Activated T-helper 2 cell treated with anti-CD3 and anti-CD28 coated beads, Interferon-gamma antibody, Interleukin-2, Interleukin-4, amounts not matched to agents 10 μg/mL and 5 μg/mL and 100 μg/mL, durations not matched to agents 14 hours and 24 hours and 36 hours (primary cell): ENCODE measurements at regions not wholly inside any gene's neighbourhood (a gene's known extent, or its start where the extent isn't known, plus 50 kb on each side); places are given as distances from the start of the nearest gene placed in this dataset.
"Not testable (repeated sequence)": the region's sequence is repeated elsewhere in the genome, so short reads cannot be mapped to it uniquely, and the experiment has no call there.

Experiments used
- DNase-seq: peaks from one replicate; pipeline ENCODE4 v3.0.0; 2021; ENCODE audit warnings: low spot score
- H3K27ac Mint-ChIP-seq: one replicate; pipeline ENCODE4 v1.8.0; 2021; ENCODE audit warnings: mixed read lengths
- H3K27me3 Mint-ChIP-seq: one replicate; pipeline ENCODE4 v1.8.0; 2021; ENCODE audit warnings: low read depth, mixed read lengths
- H3K36me3 Mint-ChIP-seq: one replicate; pipeline ENCODE4 v1.8.0; 2021; ENCODE audit warnings: low read depth, mixed read lengths
- H3K4me1 Mint-ChIP-seq: one replicate; pipeline ENCODE4 v1.8.0; 2021; ENCODE audit warnings: low read depth, mixed read lengths
- H3K4me3 Mint-ChIP-seq: one replicate; pipeline ENCODE4 v1.8.0; 2021; ENCODE audit warnings: low read depth, mild to moderate bottlenecking, moderate library complexity, mixed read lengths
- H3K9me3 Mint-ChIP-seq: one replicate; pipeline ENCODE4 v1.8.0; 2021; ENCODE audit warnings: mixed read lengths
- intact Hi-C: fragments of 100-400 bp; cut with micrococcal nuclease; formaldehyde crosslinking; loops from one replicate; pipeline ENCODE4 v1.15.1; 2023

GRCh38 chr6:50899306-50899870 lies 80.7 kb downstream of the TFAP2B start:
- Mint-ChIP-seq H3K27me3 (no peaks in the 10 kb centered on the region), H3K27ac (no peak overlapping the region), H3K4me3 (no peak overlapping the region), H3K9me3 (peaks cover 8% of the 10 kb centered on the region), H3K36me3 (no peaks in the 10 kb centered on the region), H3K4me1 (no peaks in the 10 kb centered on the region)
- intact Hi-C loops: no loop called here
- DNase-seq: no peak

DNA sequence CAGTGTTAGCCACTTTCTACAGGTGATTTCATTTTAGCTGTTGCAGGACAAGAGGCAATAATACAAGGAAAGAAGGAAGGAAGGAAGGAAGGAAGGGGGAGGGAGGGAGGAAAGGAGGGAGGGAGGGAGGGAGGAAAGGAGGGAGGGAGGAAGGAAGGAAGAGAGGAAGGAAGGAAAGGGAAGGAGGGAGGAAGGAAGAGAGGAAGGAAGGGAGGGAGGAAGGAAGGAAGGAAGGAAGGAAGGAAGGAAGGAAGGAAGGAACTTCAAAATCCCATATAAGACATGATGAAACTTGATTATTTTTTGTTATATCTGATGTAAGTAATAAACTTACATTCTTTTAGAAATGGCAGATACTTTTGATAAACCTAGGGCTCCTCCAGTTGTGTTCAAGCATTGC lies 83.6 kb downstream of the TFAP2B start:
- intact Hi-C loops: no loop called here
- Mint-ChIP-seq H3K4me1 (no peaks in the 10 kb centered on the region), H3K9me3 (peaks cover 4% of the 10 kb centered on the region), H3K27me3 (no peaks in the 10 kb centered on the region), H3K27ac (no peak overlapping the region), H3K4me3 (no peak overlapping the region), H3K36me3 (no peaks in the 10 kb centered on the region)
- no peak for DNase-seq

DNA sequence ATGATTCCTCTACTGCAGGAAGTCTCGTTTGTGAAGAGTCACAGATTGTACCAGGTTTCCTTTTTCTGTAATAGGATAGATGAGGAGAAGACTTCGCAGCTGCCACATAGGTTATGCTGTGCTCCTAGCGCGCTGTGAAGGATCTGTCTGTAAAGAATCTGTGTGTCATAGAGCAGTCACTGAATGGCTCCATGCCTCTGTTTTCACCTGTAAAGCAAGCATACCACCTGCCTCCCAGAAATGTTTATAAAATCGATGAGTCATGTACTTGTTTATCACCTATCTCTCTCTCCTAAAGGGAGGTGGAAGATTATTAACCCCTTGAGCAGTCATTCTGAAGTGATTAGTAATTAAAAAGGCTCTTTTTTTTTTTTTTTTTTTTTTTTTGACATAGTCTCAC lies 86.6 kb downstream of the TFAP2B start:
- Mint-ChIP-seq H3K4me1 (no peaks in the 10 kb centered on the region), H3K4me3 (no peak overlapping the region), H3K36me3 (no peaks in the 10 kb centered on the region), H3K9me3 (peaks cover 4% of the 10 kb centered on the region), H3K27ac (no peak overlapping the region), H3K27me3 (no peaks in the 10 kb centered on the region)
- DNase-seq: no peak
- intact Hi-C loops: no loop called here

- Mint-ChIP-seq H3K4me1 (no peaks in the 10 kb centered on the region), H3K9me3 (peaks cover 4% of the 10 kb centered on the region), H3K4me3 (no peak overlapping the region), H3K27ac (no peak overlapping the region), H3K27me3 (no peaks in the 10 kb centered on the region), H3K36me3 (no peaks in the 10 kb centered on the region)
- no peak for DNase-seq
- intact Hi-C loops: no loop called here
Observed at GRCh38 chr6:50907565-50907964, 88.9 kb downstream of the TFAP2B start.

GRCh38 chr6:50913105-50913770 lies 94.6 kb downstream of the TFAP2B start:
- no peak overlapping the region for H3K4me3 Mint-ChIP-seq
- no peaks in the 10 kb centered on the region for H3K4me1 Mint-ChIP-seq
- no peaks in the 10 kb centered on the region for H3K36me3 Mint-ChIP-seq
- peaks cover 4% of the 10 kb centered on the region for H3K9me3 Mint-ChIP-seq
- H3K27ac Mint-ChIP-seq: no peak overlapping the region
- no peaks in the 10 kb centered on the region for H3K27me3 Mint-ChIP-seq
- no peak for DNase-seq
- intact Hi-C loops: no loop called here

- peaks cover 29% of the 10 kb centered on the region for H3K9me3 Mint-ChIP-seq
- H3K27ac Mint-ChIP-seq, H3K27me3 Mint-ChIP-seq, DNase-seq, H3K36me3 Mint-ChIP-seq, H3K4me1 Mint-ChIP-seq, H3K4me3 Mint-ChIP-seq, intact Hi-C loops: not testable (repeated sequence)
Observed at GRCh38 chr6:50921378-50921777, 102.7 kb downstream of the TFAP2B start.

DNA sequence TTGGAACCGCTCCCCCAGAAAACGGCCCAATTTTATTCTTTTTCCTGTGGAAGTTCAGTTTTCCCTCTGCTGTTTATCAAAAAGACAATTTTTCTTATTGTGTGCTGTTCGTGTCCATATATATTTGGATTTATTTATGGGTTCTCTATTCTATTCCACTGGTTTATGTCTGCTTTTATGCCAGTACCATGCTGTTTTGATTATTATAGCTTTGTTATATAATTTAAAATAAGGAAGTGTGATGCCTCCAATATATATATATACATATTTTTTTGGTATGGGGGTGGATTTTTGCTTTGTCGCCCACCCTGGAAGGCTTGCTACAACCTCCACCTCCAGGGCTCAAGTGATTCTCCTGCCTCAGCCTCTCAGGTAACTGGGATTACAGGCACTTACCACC lies 103.3 kb downstream of the TFAP2B start:
- no peak overlapping the region for H3K4me3 Mint-ChIP-seq
- no peaks in the 10 kb centered on the region for H3K27me3 Mint-ChIP-seq
- H3K36me3 Mint-ChIP-seq: no peaks in the 10 kb centered on the region

GRCh38 chr6:50922579-50923525 lies 104.2 kb downstream of the TFAP2B start:
- no peaks in the 10 kb centered on the region for H3K4me1 Mint-ChIP-seq
- H3K27me3 Mint-ChIP-seq: no peaks in the 10 kb centered on the region
- no peak for DNase-seq
- H3K27ac Mint-ChIP-seq: no peak overlapping the region
- no peak overlapping the region for H3K4me3 Mint-ChIP-seq
- no peaks in the 10 kb centered on the region for H3K36me3 Mint-ChIP-seq
- intact Hi-C loops: no loop called here
- peaks cover 29% of the 10 kb centered on the region for H3K9me3 Mint-ChIP-seq

More for the DNA sequence above, 103.3 kb downstream of the TFAP2B start:
- H3K9me3 Mint-ChIP-seq: peaks cover 29% of the 10 kb centered on the region
- no peaks in the 10 kb centered on the region for H3K4me1 Mint-ChIP-seq
- H3K27ac Mint-ChIP-seq: no peak overlapping the region
- intact Hi-C loops: no loop called here
- DNase-seq: no peak

DNA sequence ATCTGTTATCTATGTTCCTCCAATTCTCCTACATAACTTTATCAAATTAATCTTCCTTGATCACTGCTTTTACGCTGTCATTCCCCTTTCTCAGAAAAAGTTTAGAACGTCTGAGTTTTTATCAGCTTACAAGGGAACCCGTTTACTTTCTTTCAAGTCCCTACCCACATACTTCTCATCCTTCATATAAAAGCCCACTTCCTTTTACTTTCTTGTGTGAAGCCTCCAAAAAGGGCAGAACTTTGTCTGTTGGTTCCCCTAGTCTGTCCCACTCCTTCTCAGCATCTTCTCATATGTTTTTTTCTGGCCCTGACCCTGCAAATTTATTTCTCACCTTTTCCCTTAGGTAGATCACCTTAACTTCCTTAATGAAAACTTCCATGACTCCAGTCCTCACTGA lies 106.1 kb downstream of the TFAP2B start:
- Mint-ChIP-seq H3K9me3 (peaks cover 21% of the 10 kb centered on the region), H3K36me3 (no peaks in the 10 kb centered on the region)
- intact Hi-C loops: no loop called here

GRCh38 chr6:50925548-50925947 lies 106.9 kb downstream of the TFAP2B start:
- no peaks in the 10 kb centered on the region for H3K27me3 Mint-ChIP-seq
- no peak for DNase-seq
- intact Hi-C loops: no loop called here
- peaks cover 17% of the 10 kb centered on the region for H3K9me3 Mint-ChIP-seq
- H3K4me3 Mint-ChIP-seq: no peak overlapping the region
- no peaks in the 10 kb centered on the region for H3K36me3 Mint-ChIP-seq
- H3K27ac Mint-ChIP-seq: no peak overlapping the region
- H3K4me1 Mint-ChIP-seq: no peaks in the 10 kb centered on the region

More for the DNA sequence above, 106.1 kb downstream of the TFAP2B start:
- no peaks in the 10 kb centered on the region for H3K27me3 Mint-ChIP-seq
- no peak overlapping the region for H3K4me3 Mint-ChIP-seq
- no peak overlapping the region for H3K27ac Mint-ChIP-seq
- H3K4me1 Mint-ChIP-seq: no peaks in the 10 kb centered on the region
- DNase-seq: no peak

- DNase-seq: no peak
- H3K9me3 Mint-ChIP-seq: peaks cover 12% of the 10 kb centered on the region
- H3K4me3 Mint-ChIP-seq: no peak overlapping the region
- H3K4me1 Mint-ChIP-seq: no peaks in the 10 kb centered on the region
- H3K27me3 Mint-ChIP-seq: no peaks in the 10 kb centered on the region
- no peaks in the 10 kb centered on the region for H3K36me3 Mint-ChIP-seq
- no peak overlapping the region for H3K27ac Mint-ChIP-seq
- intact Hi-C loops: no loop called here
Observed at GRCh38 chr6:50925981-50926380, 107.3 kb downstream of the TFAP2B start.

- no peak overlapping the region for H3K27ac Mint-ChIP-seq
- DNase-seq: no peak
- H3K36me3 Mint-ChIP-seq: no peaks in the 10 kb centered on the region
- H3K4me3 Mint-ChIP-seq: no peak overlapping the region
- intact Hi-C loops: no loop called here
- no peaks in the 10 kb centered on the region for H3K27me3 Mint-ChIP-seq
- no peaks in the 10 kb centered on the region for H3K4me1 Mint-ChIP-seq
- peaks cover 6% of the 10 kb centered on the region for H3K9me3 Mint-ChIP-seq
Observed at GRCh38 chr6:50927800-50928199, 109.1 kb downstream of the TFAP2B start.

DNA sequence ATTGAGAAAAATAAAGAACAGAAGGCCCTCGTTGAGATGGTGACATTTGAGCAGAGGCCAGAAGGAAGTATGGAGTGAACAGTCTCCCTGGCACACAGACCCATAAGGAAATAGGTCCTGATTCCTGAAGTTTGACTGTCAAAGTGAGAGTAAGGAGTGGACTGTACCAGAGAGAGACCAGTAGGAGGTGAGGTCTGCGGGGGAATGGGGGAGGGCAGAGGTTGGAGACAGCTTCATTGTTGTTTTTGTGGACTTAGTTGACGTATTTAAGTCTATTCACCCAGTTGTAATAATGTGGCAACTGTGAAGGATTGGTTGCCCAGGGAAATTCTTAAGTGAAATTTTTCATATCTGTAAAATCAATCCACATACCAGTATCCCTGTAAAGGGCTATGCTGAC lies 110.7 kb downstream of the TFAP2B start:
- H3K36me3 Mint-ChIP-seq: no peaks in the 10 kb centered on the region
- no peak overlapping the region for H3K4me3 Mint-ChIP-seq
- DNase-seq: no peak
- H3K9me3 Mint-ChIP-seq: peaks cover 4% of the 10 kb centered on the region
- H3K27ac Mint-ChIP-seq: no peak overlapping the region
- H3K4me1 Mint-ChIP-seq: no peaks in the 10 kb centered on the region
- intact Hi-C loops: no loop called here
- no peaks in the 10 kb centered on the region for H3K27me3 Mint-ChIP-seq
